ENCODE measurements at regions not wholly inside any gene's neighbourhood (a gene's known extent, or its start where the extent isn't known, plus 50 kb on each side); places are given as distances from the start of the nearest gene placed in this dataset.

- H3K27ac ChIP-seq = no peak overlapping the region
- no peak for TF ChIP-seq CTCF (IDR thresholded peaks at IDR 0.05)
- H3K4me3 ChIP-seq (ENCODE audit: low read depth, low read length) = no peak overlapping the region
- no peak overlapping the region for H2AFZ ChIP-seq
- H3K9me3 ChIP-seq (ENCODE audit: control insufficient read depth, low read length) = no peaks in the 10 kb centered on the region
- H3K36me3 ChIP-seq (ENCODE audit: control insufficient read depth, insufficient read depth, low read length) = no peaks in the 10 kb centered on the region
- H3K4me1 ChIP-seq = no peaks in the 10 kb centered on the region
- H3K27me3 ChIP-seq (ENCODE audit: control insufficient read depth, insufficient read depth, low read length) = no peaks in the 10 kb centered on the region
- H3K4me2 ChIP-seq (ENCODE audit: low read length) = no peak overlapping the region
- H3K9ac ChIP-seq = no peak overlapping the region
- H3K79me2 ChIP-seq = no peaks in the 10 kb centered on the region
Observed at GRCh38 chr5:73370640-73371583, 77.7 kb downstream of the FOXD1 start.

- Histone ChIP-seq H3K4me3 (ENCODE audit: low read depth, low read length) (no peak overlapping the region), H3K79me2 (no peaks in the 10 kb centered on the region), H3K27ac (no peak overlapping the region), H2AFZ (no peak overlapping the region), H3K4me1 (no peaks in the 10 kb centered on the region), H3K9ac (no peak overlapping the region), H3K27me3 (ENCODE audit: control insufficient read depth, insufficient read depth, low read length) (no peaks in the 10 kb centered on the region), H3K4me2 (ENCODE audit: low read length) (no peak overlapping the region), H3K36me3 (ENCODE audit: control insufficient read depth, insufficient read depth, low read length) (no peaks in the 10 kb centered on the region), H3K9me3 (ENCODE audit: control insufficient read depth, low read length) (no peaks in the 10 kb centered on the region)
- TF ChIP-seq CTCF (IDR thresholded peaks at IDR 0.05) = no peak
Observed at GRCh38 chr5:73370095-73370494, 78.5 kb downstream of the FOXD1 start.

GRCh38 chr5:73369278-73369677 lies 79.3 kb downstream of the FOXD1 start:
- H3K4me1 ChIP-seq = no peaks in the 10 kb centered on the region
- TF ChIP-seq CTCF (IDR thresholded peaks at IDR 0.05) = no peak
- no peak overlapping the region for H2AFZ ChIP-seq
- H3K79me2 ChIP-seq = no peaks in the 10 kb centered on the region
- no peak overlapping the region for H3K9ac ChIP-seq
- no peaks in the 10 kb centered on the region for H3K9me3 ChIP-seq (ENCODE audit: control insufficient read depth, low read length)
- H3K36me3 ChIP-seq (ENCODE audit: control insufficient read depth, insufficient read depth, low read length) = no peaks in the 10 kb centered on the region
- no peak overlapping the region for H3K4me3 ChIP-seq (ENCODE audit: low read depth, low read length)
- H3K27ac ChIP-seq = no peak overlapping the region
- no peak overlapping the region for H3K4me2 ChIP-seq (ENCODE audit: low read length)
- H3K27me3 ChIP-seq (ENCODE audit: control insufficient read depth, insufficient read depth, low read length) = no peaks in the 10 kb centered on the region

GRCh38 chr5:73367650-73368049 lies 80.9 kb downstream of the FOXD1 start:
- Histone ChIP-seq H3K36me3 (ENCODE audit: control insufficient read depth, insufficient read depth, low read length) (no peaks in the 10 kb centered on the region), H3K27me3 (ENCODE audit: control insufficient read depth, insufficient read depth, low read length) (no peaks in the 10 kb centered on the region), H3K4me2 (ENCODE audit: low read length) (no peak overlapping the region), H3K9me3 (ENCODE audit: control insufficient read depth, low read length) (no peaks in the 10 kb centered on the region), H3K27ac (no peak overlapping the region), H3K4me3 (ENCODE audit: low read depth, low read length) (no peak overlapping the region), H2AFZ (no peak overlapping the region), H3K4me1 (no peaks in the 10 kb centered on the region), H3K9ac (no peak overlapping the region), H3K79me2 (no peaks in the 10 kb centered on the region)
- TF ChIP-seq CTCF (IDR thresholded peaks at IDR 0.05) = no peak

All from parathyroid adenoma (tissue), 2 donors.